ENCODE measurements at regions not wholly inside any gene's neighbourhood (a gene's known extent, or its start where the extent isn't known, plus 50 kb on each side); places are given as distances from the start of the nearest gene placed in this dataset.
"Not testable (repeated sequence)": the region's sequence is repeated elsewhere in the genome, so short reads cannot be mapped to it uniquely, and the experiment has no call there.

GRCh38 chr5:28703651-28704260, 1665.4 kb upstream of the CDH9 start:
- peak; percentile 0 for DNase-seq (ENCODE audit: low spot score)

- no peak for DNase-seq (ENCODE audit: low spot score)
Observed at GRCh38 chr5:28691526-28691925, 1653.1 kb upstream of the CDH9 start.

GRCh38 chr5:28685794-28686193, 1647.4 kb upstream of the CDH9 start:
- DNase-seq (ENCODE audit: low spot score): no peak

GRCh38 chr5:28678899-28679298, 1640.5 kb upstream of the CDH9 start:
- DNase-seq (ENCODE audit: low spot score): no peak

- no peak for DNase-seq (ENCODE audit: low spot score)
Observed at GRCh38 chr5:28666110-28666509, 1627.7 kb upstream of the CDH9 start.

- DNase-seq (ENCODE audit: low spot score): peak; percentile 34
Observed at GRCh38 chr5:28648108-28648507, 1609.7 kb upstream of the CDH9 start.

- no peak for DNase-seq (ENCODE audit: low spot score)
Observed at GRCh38 chr5:28632607-28633006, 1594.2 kb upstream of the CDH9 start.

GRCh38 chr5:28603869-28604268, 1565.5 kb upstream of the CDH9 start:
- DNase-seq (ENCODE audit: low spot score): peak; percentile 46

GRCh38 chr5:28602429-28602828, 1564.0 kb upstream of the CDH9 start:
- DNase-seq (ENCODE audit: low spot score): no peak

GRCh38 chr5:28596707-28597106, 1558.3 kb upstream of the CDH9 start:
- DNase-seq (ENCODE audit: low spot score): not testable (repeated sequence)

GRCh38 chr5:28580616-28581015, 1542.2 kb upstream of the CDH9 start:
- DNase-seq (ENCODE audit: low spot score): peak; percentile 42

GRCh38 chr5:28576022-28576421, 1537.6 kb upstream of the CDH9 start:
- DNase-seq (ENCODE audit: low spot score): peak; percentile 6

- no peak for DNase-seq (ENCODE audit: low spot score)
Observed at GRCh38 chr5:28575368-28575767, 1537.0 kb upstream of the CDH9 start.

- no peak for DNase-seq (ENCODE audit: low spot score)
Observed at GRCh38 chr5:28574606-28575005, 1536.2 kb upstream of the CDH9 start.

GRCh38 chr5:28567048-28567447, 1528.7 kb upstream of the CDH9 start:
- DNase-seq (ENCODE audit: low spot score): no peak

- no peak for DNase-seq (ENCODE audit: low spot score)
Observed at GRCh38 chr5:28561522-28561921, 1523.1 kb upstream of the CDH9 start.

GRCh38 chr5:28558196-28558595, 1519.8 kb upstream of the CDH9 start:
- no peak for DNase-seq (ENCODE audit: low spot score)

- no peak for DNase-seq (ENCODE audit: low spot score)
Observed at GRCh38 chr5:28557114-28557513, 1518.7 kb upstream of the CDH9 start.

- no peak for DNase-seq (ENCODE audit: low spot score)
Observed at GRCh38 chr5:28549588-28549987, 1511.2 kb upstream of the CDH9 start.

GRCh38 chr5:28548856-28549255, 1510.5 kb upstream of the CDH9 start:
- DNase-seq (ENCODE audit: low spot score): peak; percentile 6

- DNase-seq (ENCODE audit: low spot score): no peak
Observed at GRCh38 chr5:28544501-28544900, 1506.1 kb upstream of the CDH9 start.

GRCh38 chr5:28543473-28544098, 1505.2 kb upstream of the CDH9 start:
- no peak for DNase-seq (ENCODE audit: low spot score)

GRCh38 chr5:28542987-28543386, 1504.6 kb upstream of the CDH9 start:
- DNase-seq (ENCODE audit: low spot score): peak; percentile 86

Data from A172 (cell line).